GM21423 (cell line): ENCODE measurements at regions not wholly inside any gene's neighbourhood (a gene's known extent, or its start where the extent isn't known, plus 50 kb on each side); places are given as distances from the start of the nearest gene placed in this dataset.
"Not testable (repeated sequence)": the region's sequence is repeated elsewhere in the genome, so short reads cannot be mapped to it uniquely, and the experiment has no call there.

Source experiments
- ATAC-seq: cut with Tn5 transposase; IDR thresholded peaks from one replicate; pipeline ENCODE4 v1.9.1; 2021; ENCODE audit warnings: mild to moderate bottlenecking, moderate library complexity; ENCODE audit not compliant: unreplicated experiment

- no peak for ATAC-seq
Measured at GRCh38 chr6:51203504-51203903, 384.8 kb downstream of the TFAP2B start.

- not testable (repeated sequence) for ATAC-seq
Measured at GRCh38 chr6:51206686-51207085, 388.0 kb downstream of the TFAP2B start.

- ATAC-seq, result no peak
Measured at GRCh38 chr6:51209651-51210050, 391.0 kb downstream of the TFAP2B start.

- no peak for ATAC-seq
Measured at GRCh38 chr6:51213811-51214210, 395.1 kb downstream of the TFAP2B start.

- ATAC-seq, result no peak
Measured at GRCh38 chr6:51214442-51214841, 395.8 kb downstream of the TFAP2B start.

- no peak for ATAC-seq
Measured at GRCh38 chr6:51218181-51218580, 399.5 kb downstream of the TFAP2B start.

- ATAC-seq, result not testable (repeated sequence)
Measured at GRCh38 chr6:51224580-51225240, 406.0 kb downstream of the TFAP2B start.

- no peak for ATAC-seq
Measured at GRCh38 chr6:51241376-51241775, 422.7 kb downstream of the TFAP2B start.

GRCh38 chr6:51249798-51250197 lies 431.1 kb downstream of the TFAP2B start:
- ATAC-seq, result no peak

- no peak for ATAC-seq
Measured at GRCh38 chr6:51250317-51250716, 431.6 kb downstream of the TFAP2B start.

GRCh38 chr6:51257938-51258337 lies 439.3 kb downstream of the TFAP2B start:
- ATAC-seq, result no peak

GRCh38 chr6:51260003-51260402 lies 441.3 kb downstream of the TFAP2B start:
- ATAC-seq, result no peak

- no peak for ATAC-seq
Measured at GRCh38 chr6:51261691-51262090, 443.0 kb downstream of the TFAP2B start.

GRCh38 chr6:51265426-51265825 lies 446.8 kb downstream of the TFAP2B start:
- ATAC-seq, result no peak

- no peak for ATAC-seq
Measured at GRCh38 chr6:51266604-51267003, 447.9 kb downstream of the TFAP2B start.

GRCh38 chr6:51268666-51269065 lies 450.0 kb downstream of the TFAP2B start:
- no peak for ATAC-seq

GRCh38 chr6:51269876-51270275 lies 451.2 kb downstream of the TFAP2B start:
- no peak for ATAC-seq

GRCh38 chr6:51271615-51272014 lies 452.9 kb downstream of the TFAP2B start:
- ATAC-seq, result no peak

GRCh38 chr6:51273228-51273961 lies 454.7 kb downstream of the TFAP2B start:
- no peak for ATAC-seq

GRCh38 chr6:51277474-51277873 lies 458.8 kb downstream of the TFAP2B start:
- ATAC-seq, result no peak

GRCh38 chr6:51282026-51282425 lies 463.4 kb downstream of the TFAP2B start:
- ATAC-seq, result no peak

GRCh38 chr6:51283723-51284355 lies 465.2 kb downstream of the TFAP2B start:
- ATAC-seq, result no peak
